SK-N-MC (cell line): ENCODE measurements at regions not wholly inside any gene's neighbourhood (a gene's known extent, or its start where the extent isn't known, plus 50 kb on each side); places are given as distances from the start of the nearest gene placed in this dataset.

Experiments used
- DNase-seq: peaks from one replicate; pipeline ENCODE4 v3.0.0-alpha.2; 2011; ENCODE audit warnings: low read depth, low spot score
- H3K27ac ChIP-seq: fragments of 200-600 bp; sonication (generic); 2 replicates; pipeline ENCODE4 v1.5.1; 2016; ENCODE audit warnings: mixed run types
- H3K36me3 ChIP-seq: fragments of 200-600 bp; sonication (generic); 2 replicates; pipeline ENCODE4 v1.6.1; 2017; ENCODE audit warnings: antibody characterized with exemption, low read length, mixed read lengths; ENCODE audit not compliant: insufficient read depth
- H3K4me3 ChIP-seq: fragments of 200-600 bp; sonication (generic); 2 replicates; pipeline ENCODE4 v1.5.1; 2016
- H3K9ac ChIP-seq: fragments of 200-600 bp; sonication (generic); 2 replicates; pipeline ENCODE4 v1.8.0; 2017; ENCODE audit warnings: mixed run types, mixed read lengths; ENCODE audit not compliant: insufficient read length
- H3K9me3 ChIP-seq: fragments of 200-600 bp; sonication (generic); 2 replicates; pipeline ENCODE4 v1.6.1; 2017; ENCODE audit warnings: low read depth, mild to moderate bottlenecking, antibody characterized with exemption, low read length, moderate library complexity, mixed read lengths
- EZH2 ChIP-seq: fragments of 200-600 bp; sonication (generic); IDR thresholded peaks from one replicate; pipeline ENCODE4 v1.6.1; 2017; ENCODE audit warnings: antibody characterized with exemption
- FOXP2 ChIP-seq: optimal IDR thresholded peaks from 2 replicates; pipeline ENCODE3; 2011; ENCODE audit warnings: mild to moderate bottlenecking, moderate library complexity; ENCODE audit not compliant: insufficient read depth; ENCODE audit errors: extremely low read length, control extremely low read depth
- POLR2AphosphoS5 ChIP-seq: IDR thresholded peaks from 2 replicates; pipeline ENCODE4 v1.6.1; 2012; ENCODE audit warnings: mild to moderate bottlenecking, low read depth, low read length, borderline replicate concordance

DNA sequence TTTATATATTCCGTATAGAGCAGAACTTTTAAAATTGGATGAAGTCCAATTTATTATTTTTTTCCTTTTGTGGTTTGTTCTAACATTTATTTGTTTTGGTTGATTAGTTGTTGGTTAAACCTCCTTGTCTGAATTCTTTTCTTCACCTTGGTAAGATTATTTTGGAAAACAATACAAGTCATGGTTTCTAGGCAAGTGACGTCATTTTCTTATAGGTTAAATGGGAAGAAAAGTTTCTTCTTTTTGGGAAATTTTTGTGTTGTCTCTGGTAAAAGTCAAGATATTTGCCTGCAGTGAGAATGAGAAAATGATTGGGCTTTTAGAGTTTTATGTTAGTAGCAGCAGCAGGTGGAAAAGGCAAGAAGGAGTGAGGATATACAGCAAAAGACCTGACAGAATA lies 197.9 kb downstream of the OTOR start:
- Histone ChIP-seq H3K27ac (no peak overlapping the region), H3K4me3 (no peak overlapping the region), H3K9me3 (no peaks in the 10 kb centered on the region), H3K36me3 (no peaks in the 10 kb centered on the region), H3K9ac (no peak overlapping the region)
- TF ChIP-seq FOXP2, result no peak
- no peak for TF ChIP-seq POLR2AphosphoS5
- no peak for TF ChIP-seq EZH2
- DNase-seq, result no peak

DNA sequence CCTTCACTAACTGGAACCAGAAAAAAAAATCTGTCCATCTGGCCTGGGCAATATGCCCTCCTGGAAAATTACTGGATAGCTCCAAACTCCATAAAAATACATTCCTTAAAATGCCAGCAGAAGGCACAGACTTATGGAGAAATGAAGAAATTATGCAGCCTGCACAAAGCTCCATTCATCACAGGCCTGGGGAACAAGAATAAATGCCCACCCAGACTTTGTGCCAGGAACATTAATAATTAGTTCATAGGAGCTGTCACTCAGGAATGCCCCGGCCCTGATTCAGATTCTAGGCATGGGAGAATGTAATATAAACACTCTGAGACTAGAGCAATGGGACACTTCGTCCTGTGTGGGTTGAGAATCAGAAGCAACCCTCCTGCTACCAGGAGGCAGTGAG lies 199.3 kb downstream of the OTOR start:
- no peaks in the 10 kb centered on the region for H3K36me3 ChIP-seq
- DNase-seq, result no peak
- TF ChIP-seq POLR2AphosphoS5 (no peak), EZH2 (no peak), FOXP2 (no peak)
- H3K4me3 ChIP-seq, result no peak overlapping the region
- no peak overlapping the region for H3K27ac ChIP-seq
- no peak overlapping the region for H3K9ac ChIP-seq
- H3K9me3 ChIP-seq, result no peaks in the 10 kb centered on the region

DNA sequence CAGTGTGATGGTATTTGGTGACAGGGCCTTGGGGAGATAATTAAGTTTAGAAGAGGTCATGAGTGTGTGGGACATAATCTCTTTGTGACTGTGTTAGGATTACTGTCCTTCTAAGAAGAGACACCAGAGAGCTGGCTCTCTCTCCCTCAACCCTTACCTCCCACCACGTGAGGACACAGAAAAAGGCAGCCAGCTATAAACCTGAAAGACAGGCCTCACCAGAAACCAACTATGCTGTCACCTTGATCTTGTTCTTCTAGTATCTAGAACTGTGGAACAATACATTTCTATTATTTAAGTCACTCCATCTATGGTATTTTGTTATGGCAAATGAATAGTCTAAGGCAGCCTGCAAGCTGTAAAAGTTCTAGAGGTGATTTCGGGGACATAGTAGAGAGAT lies 203.7 kb downstream of the OTOR start:
- Histone ChIP-seq H3K4me3 (no peak overlapping the region), H3K36me3 (no peaks in the 10 kb centered on the region), H3K27ac (no peak overlapping the region), H3K9me3 (no peaks in the 10 kb centered on the region), H3K9ac (no peak overlapping the region)
- no peak for TF ChIP-seq EZH2
- TF ChIP-seq FOXP2, result no peak
- no peak for TF ChIP-seq POLR2AphosphoS5
- DNase-seq, result no peak

DNA sequence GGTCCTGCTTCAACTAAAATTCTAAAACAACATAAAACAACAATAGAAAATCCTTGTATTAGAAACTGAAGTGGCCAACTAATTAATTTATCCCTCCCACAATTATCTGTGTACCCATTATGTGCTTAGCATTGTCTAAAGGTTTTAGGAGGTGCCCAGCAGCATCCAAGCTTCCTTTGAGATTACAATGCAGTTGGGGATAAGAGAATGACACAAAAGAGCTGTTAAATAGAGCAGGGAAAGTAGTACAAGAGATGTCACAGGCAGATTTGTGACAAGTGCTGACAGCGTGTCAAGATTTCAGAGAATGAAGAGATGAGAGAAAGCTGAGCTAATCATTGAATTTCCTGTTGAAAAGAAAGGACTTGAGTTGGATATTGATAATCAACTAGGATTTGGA lies 204.8 kb downstream of the OTOR start:
- Histone ChIP-seq H3K9ac (no peak overlapping the region), H3K4me3 (no peak overlapping the region), H3K36me3 (no peaks in the 10 kb centered on the region), H3K9me3 (no peaks in the 10 kb centered on the region), H3K27ac (no peak overlapping the region)
- no peak for TF ChIP-seq FOXP2
- no peak for TF ChIP-seq EZH2
- DNase-seq, result no peak

DNA sequence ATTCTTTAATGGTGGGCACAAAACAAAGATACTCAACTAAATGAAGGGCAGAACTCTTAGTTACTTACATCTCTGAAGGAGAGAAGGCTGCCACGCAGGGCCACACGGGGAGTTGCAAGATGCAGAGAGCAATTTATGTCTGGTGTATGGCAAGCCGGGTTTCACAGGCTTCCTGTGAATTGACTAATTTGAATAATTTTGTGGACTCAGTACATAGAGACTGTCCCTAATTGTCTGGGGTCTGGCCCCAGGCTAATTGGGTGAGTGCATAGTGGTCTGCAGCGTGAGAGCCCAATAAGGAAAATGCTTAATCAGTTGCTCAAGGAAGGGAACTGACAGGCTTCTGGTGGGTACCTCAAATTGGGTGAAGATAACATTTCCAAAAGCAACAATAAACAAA lies 205.7 kb downstream of the OTOR start:
- no peak for TF ChIP-seq POLR2AphosphoS5
- no peak for TF ChIP-seq EZH2
- TF ChIP-seq FOXP2, result no peak
- H3K9me3 ChIP-seq, result no peaks in the 10 kb centered on the region
- no peak for DNase-seq
- no peaks in the 10 kb centered on the region for H3K36me3 ChIP-seq
- no peak overlapping the region for H3K9ac ChIP-seq
- H3K4me3 ChIP-seq, result no peak overlapping the region
- no peak overlapping the region for H3K27ac ChIP-seq

DNA sequence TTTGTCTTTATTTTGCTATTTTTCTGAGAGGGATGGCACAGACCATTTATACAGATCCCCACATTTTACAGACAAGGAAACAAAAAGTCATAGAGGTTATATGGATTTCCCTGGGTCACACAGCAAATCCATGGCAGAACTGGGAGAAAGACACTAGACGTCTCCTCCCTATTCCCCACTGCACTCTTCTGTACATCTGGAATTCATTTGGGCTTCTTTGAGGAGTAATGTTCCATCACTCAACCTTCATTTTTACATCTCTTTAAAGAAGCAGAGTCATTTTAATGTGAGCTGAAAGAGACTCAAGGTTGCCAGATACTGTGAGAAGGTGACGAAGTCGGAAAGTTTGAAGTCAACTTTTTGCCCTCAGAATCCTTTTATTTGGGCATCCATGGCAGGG lies 207.3 kb downstream of the OTOR start:
- H3K36me3 ChIP-seq, result no peaks in the 10 kb centered on the region
- H3K9me3 ChIP-seq, result no peaks in the 10 kb centered on the region
- no peak overlapping the region for H3K4me3 ChIP-seq
- DNase-seq, result no peak
- no peak overlapping the region for H3K9ac ChIP-seq
- no peak overlapping the region for H3K27ac ChIP-seq
- TF ChIP-seq POLR2AphosphoS5 (no peak), EZH2 (no peak), FOXP2 (no peak)

DNA sequence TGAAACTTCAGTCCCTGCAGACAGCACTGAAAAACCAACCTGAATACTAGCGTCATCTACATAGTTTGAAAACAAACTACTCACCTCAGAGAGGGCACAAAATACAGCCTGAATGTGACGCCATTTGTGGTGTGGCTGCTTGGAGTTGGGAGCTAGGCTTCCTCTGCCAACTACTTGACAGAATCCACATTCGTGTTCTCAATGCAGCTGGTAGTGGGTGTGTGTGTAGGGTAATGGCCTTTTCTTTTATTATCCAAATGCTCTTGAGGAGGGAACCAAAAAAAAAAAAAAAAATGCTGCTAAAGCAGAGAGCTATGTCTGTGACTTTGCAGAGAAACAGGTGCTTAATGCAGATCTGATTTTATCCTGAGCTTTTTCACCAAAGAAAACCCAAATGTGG lies 207.8 kb downstream of the OTOR start:
- TF ChIP-seq EZH2 (no peak), POLR2AphosphoS5 (no peak), FOXP2 (no peak)

DNA sequence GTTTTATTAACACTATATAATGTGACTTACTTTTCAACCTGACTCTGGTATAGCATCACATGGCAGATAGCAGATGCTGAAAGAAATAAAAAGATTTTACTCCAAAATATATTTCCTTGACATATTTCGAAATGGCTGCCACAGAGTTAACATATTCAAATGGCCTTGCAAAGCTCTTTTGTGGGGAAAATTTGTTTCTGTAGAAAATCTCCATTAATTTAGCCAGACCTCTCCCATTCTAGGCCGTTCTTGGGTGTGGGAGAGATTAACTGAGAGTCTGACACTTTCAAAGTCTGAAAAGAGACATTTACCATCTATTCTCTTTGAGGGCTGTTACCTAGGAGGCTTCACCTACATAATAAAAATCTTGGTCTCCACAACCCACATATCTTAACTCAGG lies 217.2 kb downstream of the OTOR start:
- Histone ChIP-seq H3K9me3 (no peaks in the 10 kb centered on the region), H3K9ac (no peak overlapping the region), H3K27ac (peak overlapping the region; percentile 82), H3K4me3 (no peak overlapping the region), H3K36me3 (no peaks in the 10 kb centered on the region)
- TF ChIP-seq POLR2AphosphoS5, result no peak
- no peak for TF ChIP-seq EZH2
- TF ChIP-seq FOXP2, result no peak
- no peak for DNase-seq

More for the DNA sequence above, 207.8 kb downstream of the OTOR start:
- Histone ChIP-seq H3K36me3 (no peaks in the 10 kb centered on the region), H3K27ac (no peak overlapping the region), H3K9ac (no peak overlapping the region), H3K4me3 (no peak overlapping the region), H3K9me3 (no peaks in the 10 kb centered on the region)
- DNase-seq, result no peak

DNA sequence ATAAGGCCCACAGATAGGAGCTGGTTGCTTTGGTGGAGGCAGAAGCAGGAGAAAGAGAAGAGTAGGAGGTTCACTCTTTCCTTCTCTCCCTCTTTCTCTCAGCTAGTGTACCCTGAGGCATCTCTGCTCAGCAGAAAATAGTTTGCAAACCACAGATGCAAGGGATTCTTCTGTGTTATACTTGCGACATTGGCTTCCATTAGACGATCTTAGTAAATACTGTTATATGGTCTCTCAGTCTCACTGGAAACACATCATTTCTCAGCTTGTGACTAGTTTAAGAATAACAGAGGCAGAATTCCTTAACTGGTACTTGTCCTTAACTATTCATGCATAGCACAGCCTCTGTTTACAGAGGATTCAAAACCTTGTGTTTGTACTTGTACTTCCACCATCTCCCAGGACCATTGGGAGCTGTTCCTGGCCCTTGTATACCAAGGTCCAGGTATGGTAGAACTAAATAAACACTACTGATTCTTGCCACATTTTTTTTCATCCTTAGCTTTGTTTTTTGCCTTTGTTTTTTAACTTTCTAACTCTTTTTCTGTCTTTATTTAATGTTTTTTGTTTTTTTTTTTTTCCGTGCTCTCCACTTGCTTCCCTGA lies 218.2 kb downstream of the OTOR start:
- no peak for TF ChIP-seq EZH2
- TF ChIP-seq POLR2AphosphoS5, result no peak
- no peak for TF ChIP-seq FOXP2
- H3K27ac ChIP-seq, result peak overlapping the region; percentile 82
- no peaks in the 10 kb centered on the region for H3K9me3 ChIP-seq
- no peak overlapping the region for H3K9ac ChIP-seq
- DNase-seq, result peak; percentile 62
- no peaks in the 10 kb centered on the region for H3K36me3 ChIP-seq
- H3K4me3 ChIP-seq, result peak overlapping the region; percentile 33; the same call in 1 of the 2 replicates
